ENCODE measurements at regions not wholly inside any gene's neighbourhood (a gene's known extent, or its start where the extent isn't known, plus 50 kb on each side); places are given as distances from the start of the nearest gene placed in this dataset.

- H3K27me3 Mint-ChIP-seq (ENCODE audit: low read depth, poor library complexity), result peaks cover 4% of the 10 kb centered on the region
- no peak for TF ChIP-seq CTCF (IDR thresholded peaks at IDR 0.05)
- DNase-seq, result no peak
- H3K4me3 Mint-ChIP-seq, result no peak overlapping the region
- H3K27ac Mint-ChIP-seq, result no peak overlapping the region
- H3K36me3 Mint-ChIP-seq (ENCODE audit: low read depth), result no peaks in the 10 kb centered on the region
- no peaks in the 10 kb centered on the region for H3K9me3 Mint-ChIP-seq
- H3K4me1 Mint-ChIP-seq, result no peaks in the 10 kb centered on the region
Observed at GRCh38 chr10:83075016-83075814, 1064.1 kb upstream of the GHITM start.

GRCh38 chr10:83075815-83076355, 1063.4 kb upstream of the GHITM start:
- Mint-ChIP-seq H3K27ac (no peak overlapping the region), H3K4me3 (no peak overlapping the region), H3K36me3 (ENCODE audit: low read depth) (no peaks in the 10 kb centered on the region), H3K27me3 (ENCODE audit: low read depth, poor library complexity) (peaks cover 4% of the 10 kb centered on the region), H3K4me1 (no peaks in the 10 kb centered on the region), H3K9me3 (no peaks in the 10 kb centered on the region)
- no peak for TF ChIP-seq CTCF (IDR thresholded peaks at IDR 0.05)
- DNase-seq, result no peak

- peaks cover 4% of the 10 kb centered on the region for H3K27me3 Mint-ChIP-seq (ENCODE audit: low read depth, poor library complexity)
- no peaks in the 10 kb centered on the region for H3K36me3 Mint-ChIP-seq (ENCODE audit: low read depth)
- no peak overlapping the region for H3K4me3 Mint-ChIP-seq
- H3K4me1 Mint-ChIP-seq, result no peaks in the 10 kb centered on the region
- no peaks in the 10 kb centered on the region for H3K9me3 Mint-ChIP-seq
- no peak for DNase-seq
- H3K27ac Mint-ChIP-seq, result no peak overlapping the region
- TF ChIP-seq CTCF (IDR thresholded peaks at IDR 0.05), result no peak
Observed at GRCh38 chr10:83076443-83076842, 1062.9 kb upstream of the GHITM start.

- H3K27me3 Mint-ChIP-seq (ENCODE audit: low read depth, poor library complexity), result peaks cover 4% of the 10 kb centered on the region
- no peak for DNase-seq
- H3K36me3 Mint-ChIP-seq (ENCODE audit: low read depth), result no peaks in the 10 kb centered on the region
- no peak overlapping the region for H3K27ac Mint-ChIP-seq
- no peak for TF ChIP-seq CTCF (IDR thresholded peaks at IDR 0.05)
- H3K4me3 Mint-ChIP-seq, result no peak overlapping the region
- H3K4me1 Mint-ChIP-seq, result no peaks in the 10 kb centered on the region
- H3K9me3 Mint-ChIP-seq, result peaks cover 6% of the 10 kb centered on the region
Observed at GRCh38 chr10:83078160-83078559, 1061.1 kb upstream of the GHITM start.

- no peak for DNase-seq
- H3K27ac Mint-ChIP-seq, result no peak overlapping the region
Observed at GRCh38 chr10:83078645-83079044, 1060.7 kb upstream of the GHITM start.

More at GRCh38 chr10:83078645-83079044, 1060.7 kb upstream of the GHITM start:
- no peaks in the 10 kb centered on the region for H3K36me3 Mint-ChIP-seq (ENCODE audit: low read depth)
- H3K4me3 Mint-ChIP-seq, result no peak overlapping the region
- no peaks in the 10 kb centered on the region for H3K4me1 Mint-ChIP-seq
- H3K27me3 Mint-ChIP-seq (ENCODE audit: low read depth, poor library complexity), result peaks cover 4% of the 10 kb centered on the region
- peaks cover 8% of the 10 kb centered on the region for H3K9me3 Mint-ChIP-seq
- no peak for TF ChIP-seq CTCF (IDR thresholded peaks at IDR 0.05)
